Body of pancreas (tissue), 4 donors: ENCODE measurements at regions not wholly inside any gene's neighbourhood (a gene's known extent, or its start where the extent isn't known, plus 50 kb on each side); places are given as distances from the start of the nearest gene placed in this dataset.
"Not testable (repeated sequence)": the region's sequence is repeated elsewhere in the genome, so short reads cannot be mapped to it uniquely, and the experiment has no call there.

Experiments used
- ATAC-seq: fragments of 150-250 bp; one replicate; pipeline ENCODE4 v1.9.1; 2016
- DNase-seq, 4 donors: peaks; one replicate each; pipeline ENCODE4 v3.0.0-alpha.2; 2019
- H3K27ac ChIP-seq, 4 donors: fragments of 200-600 bp; sonication (generic); 1 replicate in 3 of 4; 2 replicates in 1 of 4; pipeline versions ENCODE4 v1.5.1 to v1.6.1; 2016 to 2019; ENCODE audit warnings: mild to moderate bottlenecking in 1 of 4, mixed read lengths in 1 of 4, moderate library complexity in 1 of 4
- H3K27me3 ChIP-seq, 2 donors: fragments of 200-600 bp; sonication (generic); one replicate each; pipeline ENCODE4 v1.6.0; 2016; ENCODE audit warnings: mild to moderate bottlenecking in 1 of 2
- H3K36me3 ChIP-seq, 2 donors: fragments of 200-600 bp; sonication (generic); replicated peaks in 1 of 2; 2 replicates each; pipeline ENCODE4 v1.5.1; 2016; ENCODE audit warnings: low read depth in 2 of 2; ENCODE audit not compliant: insufficient read depth in 1 of 2
- H3K4me1 ChIP-seq: fragments of 200-600 bp; sonication (generic); one replicate; pipeline ENCODE4 v1.6.0; 2016
- H3K4me3 ChIP-seq, 2 donors: fragments of 200-600 bp; sonication (generic); 1 replicate in 1 of 2; 2 replicates in 1 of 2; pipeline ENCODE4 v1.5.1; 2016 to 2019
- H3K9me3 ChIP-seq, 3 donors: fragments of 200-600 bp; sonication (generic); 1 replicate in 2 of 3; 2 replicates in 1 of 3; pipeline ENCODE4 v1.5.1; 2016
- POLR2A ChIP-seq, 3 donors: fragments of 450-650 bp; IDR thresholded peaks; one replicate each; pipeline ENCODE4 v1.6.1; 2016; ENCODE audit warnings: antibody characterized with exemption in 3 of 3, mild to moderate bottlenecking in 2 of 3
- WGBS, 2 donors: methylation state at CpG; one replicate each; pipeline ENCODE4 v1.1.5; 2017; 5-methylcytosine and 5-hydroxymethylcytosine counted together
- intact Hi-C: fragments of 100-400 bp; cut with DNase I; formaldehyde crosslinking; loops from one replicate; pipeline ENCODE4 v1.15.1; 2023
- TF ChIP-seq, protein P1 (sequence below), 7 experiments: fragments of 450-650 bp in 4 of 7; fragments of 200-600 bp in 3 of 7; sonication (generic) in 3 of 7; IDR thresholded peaks; one replicate each; pipeline ENCODE4 v1.5.1; 2016 to 2019; ENCODE audit warnings: antibody characterized with exemption in 7 of 7

DNA sequence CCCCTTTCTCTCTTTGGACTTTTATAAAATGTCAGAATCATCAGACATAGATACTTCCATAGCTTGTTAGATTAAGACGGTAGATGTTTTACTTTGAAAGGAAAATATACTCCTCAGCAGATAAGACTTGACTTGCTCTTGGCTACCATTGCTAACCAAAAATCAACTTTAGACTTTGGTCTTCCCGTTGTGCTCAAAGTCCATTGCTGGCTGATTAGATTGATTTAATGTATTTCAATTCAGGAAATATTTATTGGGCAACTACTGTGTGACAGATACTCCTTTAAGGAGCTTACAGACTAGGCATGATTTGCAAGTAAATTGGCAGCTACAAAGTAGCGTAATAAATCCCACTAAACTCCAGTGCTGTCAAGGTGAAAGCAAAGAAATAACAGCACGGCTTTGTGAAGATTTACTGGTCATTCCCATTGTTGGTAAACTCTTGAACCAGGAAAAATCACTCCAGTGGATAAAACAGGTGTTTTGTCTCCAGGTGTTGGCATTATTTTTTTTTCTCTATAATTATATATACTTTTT is 95.7 kb upstream of the ARMC3 start:
- no peak overlapping the region for H3K4me3 ChIP-seq
- 51 to 54% methylated on average over 4 of the region's 4 CpGs for WGBS, 2 donors
- H3K9me3 ChIP-seq, result no peaks in the 10 kb centered on the region
- H3K27ac ChIP-seq, result no peak overlapping the region
- TF ChIP-seq POLR2A (IDR thresholded peaks at IDR 0.05), result no peak
- TF ChIP-seq, protein P1, sequence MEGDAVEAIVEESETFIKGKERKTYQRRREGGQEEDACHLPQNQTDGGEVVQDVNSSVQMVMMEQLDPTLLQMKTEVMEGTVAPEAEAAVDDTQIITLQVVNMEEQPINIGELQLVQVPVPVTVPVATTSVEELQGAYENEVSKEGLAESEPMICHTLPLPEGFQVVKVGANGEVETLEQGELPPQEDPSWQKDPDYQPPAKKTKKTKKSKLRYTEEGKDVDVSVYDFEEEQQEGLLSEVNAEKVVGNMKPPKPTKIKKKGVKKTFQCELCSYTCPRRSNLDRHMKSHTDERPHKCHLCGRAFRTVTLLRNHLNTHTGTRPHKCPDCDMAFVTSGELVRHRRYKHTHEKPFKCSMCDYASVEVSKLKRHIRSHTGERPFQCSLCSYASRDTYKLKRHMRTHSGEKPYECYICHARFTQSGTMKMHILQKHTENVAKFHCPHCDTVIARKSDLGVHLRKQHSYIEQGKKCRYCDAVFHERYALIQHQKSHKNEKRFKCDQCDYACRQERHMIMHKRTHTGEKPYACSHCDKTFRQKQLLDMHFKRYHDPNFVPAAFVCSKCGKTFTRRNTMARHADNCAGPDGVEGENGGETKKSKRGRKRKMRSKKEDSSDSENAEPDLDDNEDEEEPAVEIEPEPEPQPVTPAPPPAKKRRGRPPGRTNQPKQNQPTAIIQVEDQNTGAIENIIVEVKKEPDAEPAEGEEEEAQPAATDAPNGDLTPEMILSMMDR (IDR thresholded peaks at IDR 0.05), result no peak
- no peaks in the 10 kb centered on the region for H3K4me1 ChIP-seq
- H3K27me3 ChIP-seq, result no peaks in the 10 kb centered on the region
- intact Hi-C loops, result no loop called here
- DNase-seq (no peak), ATAC-seq (no peak)
- no peaks in the 10 kb centered on the region for H3K36me3 ChIP-seq

DNA sequence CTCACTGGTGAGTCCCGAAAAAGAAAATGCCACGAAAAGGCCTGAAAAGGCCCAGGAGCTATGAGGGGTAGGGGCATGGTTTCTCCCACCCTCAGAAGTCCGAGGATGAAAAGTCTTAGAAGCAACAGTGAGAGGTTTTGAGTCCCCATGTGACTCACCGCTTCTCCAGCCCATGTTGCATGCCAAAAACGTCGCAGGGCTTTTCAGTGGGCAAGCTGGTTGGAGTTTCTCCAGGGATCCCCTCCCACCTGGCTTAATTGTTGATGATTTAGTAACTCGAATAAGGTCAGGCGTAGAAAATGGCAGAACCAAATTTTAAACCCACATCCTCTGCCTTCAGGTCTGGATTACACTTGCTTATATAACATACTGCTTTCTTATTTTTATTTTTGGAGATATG is 96.3 kb upstream of the ARMC3 start:
- Histone ChIP-seq H3K4me3 (no peak overlapping the region), H3K9me3 (no peaks in the 10 kb centered on the region), H3K4me1 (no peaks in the 10 kb centered on the region), H3K27ac (no peak overlapping the region), H3K27me3 (no peaks in the 10 kb centered on the region), H3K36me3 (no peaks in the 10 kb centered on the region)
- WGBS, 2 donors, result 88 to 89% methylated on average over 8 of the region's 8 CpGs
- TF ChIP-seq, protein P1 (IDR thresholded peaks at IDR 0.05), result no peak
- no peak for TF ChIP-seq POLR2A (IDR thresholded peaks at IDR 0.05)
- DNase-seq, result no peak
- intact Hi-C loops, result no loop called here
- ATAC-seq, result no peak

DNA sequence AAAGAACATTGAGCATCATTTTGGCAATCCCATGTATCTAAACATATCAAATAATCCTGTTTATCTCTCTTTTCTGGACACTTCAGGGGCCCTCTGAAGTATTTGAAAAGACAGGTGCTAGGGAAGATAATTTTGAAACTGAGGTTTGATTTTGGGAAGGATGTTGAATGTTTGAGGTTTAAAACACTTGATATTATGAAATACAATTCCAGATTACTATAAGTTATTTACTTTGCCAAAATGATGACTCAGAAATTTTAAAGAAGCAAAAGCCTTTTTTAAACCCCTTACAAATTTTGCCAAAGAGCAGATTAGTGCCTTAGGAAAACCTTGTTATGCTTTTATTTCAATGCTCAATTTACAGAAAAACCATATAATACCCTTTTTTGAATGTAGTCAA is 99.1 kb upstream of the ARMC3 start:
- H3K9me3 ChIP-seq, H3K4me3 ChIP-seq, ATAC-seq, H3K4me1 ChIP-seq, H3K27me3 ChIP-seq, H3K27ac ChIP-seq, intact Hi-C loops, DNase-seq, H3K36me3 ChIP-seq: not testable (repeated sequence)

DNA sequence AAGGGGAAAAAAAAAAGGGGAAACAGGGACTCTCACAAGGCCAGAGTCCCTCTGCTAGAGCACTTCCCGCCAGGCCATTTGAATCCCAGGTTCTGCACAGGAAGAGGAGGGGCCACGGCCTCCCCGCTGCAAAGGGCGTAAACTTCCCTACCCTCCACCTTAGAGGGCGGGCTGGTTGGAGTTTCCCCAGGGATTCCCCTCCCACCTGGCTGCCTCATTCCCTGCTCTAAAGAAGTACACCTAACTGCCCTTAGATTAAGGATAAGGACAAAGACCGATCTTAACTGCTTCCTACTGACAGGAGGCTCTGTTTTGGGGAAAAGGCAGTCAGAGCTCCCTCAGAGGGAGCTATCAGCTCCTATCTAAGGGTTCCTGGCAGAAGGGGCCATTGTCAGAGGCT is 102.0 kb upstream of the ARMC3 start:
- H3K27ac ChIP-seq, result no peak overlapping the region
- TF ChIP-seq POLR2A (IDR thresholded peaks at IDR 0.05), result no peak
- TF ChIP-seq, protein P1 (IDR thresholded peaks at IDR 0.05), result no peak
- H3K4me1 ChIP-seq, result no peaks in the 10 kb centered on the region
- intact Hi-C loops, result no loop called here
- no peaks in the 10 kb centered on the region for H3K9me3 ChIP-seq
- no peak for DNase-seq
- H3K4me3 ChIP-seq, result no peak overlapping the region
- no peak for ATAC-seq
- WGBS, 2 donors, result 89 to 93% methylated on average over 5 to 6 of the region's 6 CpGs
- no peaks in the 10 kb centered on the region for H3K27me3 ChIP-seq
- no peaks in the 10 kb centered on the region for H3K36me3 ChIP-seq

DNA sequence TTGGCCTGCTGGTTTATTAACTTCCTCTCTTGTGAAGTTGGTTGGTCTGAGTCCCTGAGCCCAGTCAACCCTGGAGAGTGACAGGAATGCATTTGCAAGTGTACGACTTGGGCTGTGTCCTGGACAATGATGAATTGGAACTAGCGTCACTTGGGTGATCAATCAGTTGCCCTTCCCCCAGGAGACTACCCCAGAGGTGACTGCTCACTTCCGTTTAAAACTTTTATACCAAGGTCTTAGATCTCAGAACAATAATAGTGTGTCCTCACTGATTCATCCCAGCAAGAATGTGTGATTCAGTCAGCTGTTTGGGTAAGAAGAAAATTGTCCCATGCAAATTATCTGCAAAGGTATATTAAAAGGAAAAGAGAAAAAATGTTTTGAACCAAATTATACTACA is 102.9 kb upstream of the ARMC3 start:
- Histone ChIP-seq H3K4me1 (no peaks in the 10 kb centered on the region), H3K36me3 (no peaks in the 10 kb centered on the region), H3K4me3 (no peak overlapping the region), H3K9me3 (no peaks in the 10 kb centered on the region), H3K27ac (no peak overlapping the region), H3K27me3 (no peaks in the 10 kb centered on the region)
- no peak for DNase-seq
- TF ChIP-seq, protein P1 (IDR thresholded peaks at IDR 0.05), result no peak
- no peak for TF ChIP-seq POLR2A (IDR thresholded peaks at IDR 0.05)
- 65 to 77% methylated on average over 3 of the region's 3 CpGs for WGBS, 2 donors
- intact Hi-C loops, result no loop called here
- no peak for ATAC-seq
